ENCODE measurements at regions not wholly inside any gene's neighbourhood (a gene's known extent, or its start where the extent isn't known, plus 50 kb on each side); places are given as distances from the start of the nearest gene placed in this dataset.

DNA sequence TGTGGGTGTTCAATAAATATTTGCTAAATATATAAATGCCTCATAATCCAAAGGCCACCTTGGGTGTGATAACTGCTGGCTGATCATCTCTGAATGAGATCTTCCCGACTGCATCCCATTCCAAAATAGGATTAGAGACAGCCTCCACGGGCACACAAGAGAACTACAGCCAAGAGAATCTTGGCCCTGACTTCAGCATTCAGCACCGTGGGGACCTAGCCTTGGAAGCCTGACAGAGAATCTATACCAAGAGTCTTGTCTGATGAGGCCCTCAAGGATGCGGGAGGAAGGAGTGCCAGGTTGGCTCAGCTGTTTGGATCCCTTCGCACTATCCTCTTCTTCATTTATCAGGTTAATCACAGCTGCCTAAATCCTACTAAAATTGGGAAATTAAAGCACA, 85.8 kb downstream of the RBM43 start:
- H3K4me2 ChIP-seq (ENCODE audit: insufficient read depth, low read length), result no peak overlapping the region
- H4K20me1 ChIP-seq (replicated peaks; ENCODE audit: control insufficient read depth, extremely low read depth, insufficient read depth, low read length), result no peaks in the 10 kb centered on the region
- H3K9me1 ChIP-seq (replicated peaks; ENCODE audit: control insufficient read depth, extremely low read depth, insufficient read depth, low read length), result no peaks in the 10 kb centered on the region
- H3K4me3 ChIP-seq (replicated peaks in 1 of 3; ENCODE audit: insufficient read depth in 1 of 3, low read depth in 1 of 3, low read length in 3 of 3), result no peak overlapping the region
- no peaks in the 10 kb centered on the region for H3K9me3 ChIP-seq (replicated peaks; ENCODE audit: control insufficient read depth, insufficient read depth, low read length)
- FAIRE-seq (no peak), DNase-seq (ENCODE audit: low read depth, low spot score) (no peak)
- TF ChIP-seq MYC (IDR thresholded peaks at IDR 0.05; ENCODE audit: low read depth, low read length), result no peak
- TF ChIP-seq GATA2 (IDR thresholded peaks at IDR 0.05; ENCODE audit: insufficient read depth, insufficient read length, low read depth, low read length), result no peak
- TF ChIP-seq, protein P1, sequence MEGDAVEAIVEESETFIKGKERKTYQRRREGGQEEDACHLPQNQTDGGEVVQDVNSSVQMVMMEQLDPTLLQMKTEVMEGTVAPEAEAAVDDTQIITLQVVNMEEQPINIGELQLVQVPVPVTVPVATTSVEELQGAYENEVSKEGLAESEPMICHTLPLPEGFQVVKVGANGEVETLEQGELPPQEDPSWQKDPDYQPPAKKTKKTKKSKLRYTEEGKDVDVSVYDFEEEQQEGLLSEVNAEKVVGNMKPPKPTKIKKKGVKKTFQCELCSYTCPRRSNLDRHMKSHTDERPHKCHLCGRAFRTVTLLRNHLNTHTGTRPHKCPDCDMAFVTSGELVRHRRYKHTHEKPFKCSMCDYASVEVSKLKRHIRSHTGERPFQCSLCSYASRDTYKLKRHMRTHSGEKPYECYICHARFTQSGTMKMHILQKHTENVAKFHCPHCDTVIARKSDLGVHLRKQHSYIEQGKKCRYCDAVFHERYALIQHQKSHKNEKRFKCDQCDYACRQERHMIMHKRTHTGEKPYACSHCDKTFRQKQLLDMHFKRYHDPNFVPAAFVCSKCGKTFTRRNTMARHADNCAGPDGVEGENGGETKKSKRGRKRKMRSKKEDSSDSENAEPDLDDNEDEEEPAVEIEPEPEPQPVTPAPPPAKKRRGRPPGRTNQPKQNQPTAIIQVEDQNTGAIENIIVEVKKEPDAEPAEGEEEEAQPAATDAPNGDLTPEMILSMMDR (IDR thresholded peaks at IDR 0.05; ENCODE audit: extremely low read depth in 1 of 2, insufficient read depth in 1 of 2, low read depth in 1 of 2, low read length in 2 of 2), result no peak
- TF ChIP-seq JUN (IDR thresholded peaks at IDR 0.05; ENCODE audit: borderline replicate concordance, insufficient read depth, insufficient read length, low read depth), result no peak
- no peak for TF ChIP-seq POLR2A (IDR thresholded peaks at IDR 0.05; ENCODE audit: low read depth, low read length)
- no peak for TF ChIP-seq POLR2AphosphoS5 (IDR thresholded peaks at IDR 0.05; ENCODE audit: insufficient read depth, low read depth, low read length)
- TF ChIP-seq FOS (IDR thresholded peaks at IDR 0.05; ENCODE audit: borderline replicate concordance, insufficient read depth, low read length), result no peak
- TF ChIP-seq EZH2 (IDR thresholded peaks at IDR 0.05; ENCODE audit: borderline replicate concordance, low read depth, low read length, severe bottlenecking), result no peak
- no peak overlapping the region for H3K27ac ChIP-seq (ENCODE audit: insufficient read depth, low read depth, low read length)
- dilution Hi-C loops (cut with MboI; ENCODE audit: extremely low pct_ligation_motif_present, low sequenced_read_pairs) (no loop called here), intact Hi-C loops (cut with micrococcal nuclease) (no loop called here)
- POLR2A ChIA-PET, result no interaction called here
- CTCF ChIA-PET, result interaction anchor here (1.2 kb wide), 1 partner anchor 14 kb away, joined by 3 read pairs; no protein-coding TSS in a partner anchor
- H2AFZ ChIP-seq (ENCODE audit: low read depth, low read length), result no peak overlapping the region
- H3K79me2 ChIP-seq (ENCODE audit: control insufficient read depth, insufficient read depth, low read length), result no peaks in the 10 kb centered on the region
- no peak overlapping the region for H3K9ac ChIP-seq (replicated peaks; ENCODE audit: extremely low read depth, insufficient read depth, low read length)
- no peaks in the 10 kb centered on the region for H3K36me3 ChIP-seq (ENCODE audit: control insufficient read depth in 2 of 2, extremely low read depth in 1 of 2, insufficient read depth in 2 of 2, low read length in 2 of 2)
- H3K4me1 ChIP-seq (ENCODE audit: control insufficient read depth, extremely low read depth, insufficient read depth, low read length), result no peaks in the 10 kb centered on the region
- no TSS peak for BruUV-seq (replicated peaks)
- H3K27me3 ChIP-seq (ENCODE audit: control insufficient read depth in 2 of 2, insufficient read depth in 2 of 2, low read length in 2 of 2), result peaks cover 0 to 3% of the 10 kb centered on the region in 2 experiments

Measured in endothelial cell of umbilical vein (primary cell).